ENCODE measurements at regions not wholly inside any gene's neighbourhood (a gene's known extent, or its start where the extent isn't known, plus 50 kb on each side); places are given as distances from the start of the nearest gene placed in this dataset.

DNA sequence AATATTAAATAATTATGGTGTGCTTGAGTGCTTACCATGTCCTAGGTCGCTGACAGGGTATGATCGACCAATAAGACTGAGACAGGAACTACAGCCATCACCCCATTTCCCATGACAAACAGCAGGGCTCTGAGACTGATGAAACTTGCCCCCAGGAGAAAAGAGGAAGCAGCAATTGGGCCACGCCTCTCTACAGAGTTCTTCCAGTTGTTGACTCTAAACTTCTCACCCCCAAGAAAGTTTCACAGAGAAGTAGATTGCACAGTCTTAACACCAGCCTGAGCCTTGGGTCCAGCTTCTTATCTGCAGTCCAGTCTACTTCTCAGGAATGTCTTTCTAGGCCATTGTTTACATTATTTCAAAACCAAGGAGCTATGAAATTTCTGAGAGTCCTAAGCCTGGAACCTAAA, 182.2 kb upstream of the ANKRD55 start (continued):
- TF ChIP-seq, protein P1, sequence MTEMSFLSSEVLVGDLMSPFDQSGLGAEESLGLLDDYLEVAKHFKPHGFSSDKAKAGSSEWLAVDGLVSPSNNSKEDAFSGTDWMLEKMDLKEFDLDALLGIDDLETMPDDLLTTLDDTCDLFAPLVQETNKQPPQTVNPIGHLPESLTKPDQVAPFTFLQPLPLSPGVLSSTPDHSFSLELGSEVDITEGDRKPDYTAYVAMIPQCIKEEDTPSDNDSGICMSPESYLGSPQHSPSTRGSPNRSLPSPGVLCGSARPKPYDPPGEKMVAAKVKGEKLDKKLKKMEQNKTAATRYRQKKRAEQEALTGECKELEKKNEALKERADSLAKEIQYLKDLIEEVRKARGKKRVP (CRISPR knock-in tag; IDR thresholded peaks at IDR 0.05) = peak; percentile 62
- TF ChIP-seq RBM15 (IDR thresholded peaks at IDR 0.05; ENCODE audit: insufficient read depth, low read length) (no peak), ZNF134 (CRISPR knock-in tag; conservative IDR thresholded peaks at IDR 0.05) (no peak), ZFP36 (IDR thresholded peaks at IDR 0.05; ENCODE audit: low read depth, low read length, partially characterized antibody) (no peak), POLR2H (tag; IDR thresholded peaks at IDR 0.05; ENCODE audit: low read depth) (peak; percentile 11; the same call in 1 of the 2 replicates), ARID1B (IDR thresholded peaks at IDR 0.05) (peak; percentile 84), SAFB (IDR thresholded peaks at IDR 0.05; ENCODE audit: borderline replicate concordance, low read depth, low read length) (no peak), ZNF764 (CRISPR knock-in tag; IDR thresholded peaks at IDR 0.05; ENCODE audit: low read depth) (no peak), SRSF7 (optimal IDR thresholded peaks at IDR 0.05; ENCODE audit: low read depth, low read length) (no peak), ZFX (CRISPR knock-in tag; IDR thresholded peaks at IDR 0.05) (0 out of 2 replicates have a peak, but pooled peaks have one; percentile 18), GATA2 (CRISPR knock-in tag; IDR thresholded peaks at IDR 0.05) (peak; percentile 61; the same call in 1 of the 2 replicates), U2AF2 (optimal IDR thresholded peaks at IDR 0.05; ENCODE audit: low read depth, low read length) (no peak), HLTF (IDR thresholded peaks at IDR 0.05) (no peak), POLR2AphosphoS5 (IDR thresholded peaks at IDR 0.05; ENCODE audit: control insufficient read depth, insufficient read depth, low read depth, low read length) (no peak), EP300 (IDR thresholded peaks at IDR 0.05; ENCODE audit: low read length) (peak; percentile 51), NR1H2 (CRISPR knock-in tag; IDR thresholded peaks at IDR 0.05) (no peak), MED1 (CRISPR knock-in tag; IDR thresholded peaks at IDR 0.05; ENCODE audit: borderline replicate concordance) (no peak), POLR2B (IDR thresholded peaks at IDR 0.05; ENCODE audit: low read depth, partially characterized antibody) (no peak), NUFIP1 (IDR thresholded peaks at IDR 0.05; ENCODE audit: partially characterized antibody) (no peak), BMI1 (IDR thresholded peaks at IDR 0.05; ENCODE audit: low read length) (no peak), JUND (IDR thresholded peaks at IDR 0.05; ENCODE audit: borderline replicate concordance, low read depth, low read length) (0 out of 2 replicates have a peak, but pooled peaks have one; percentile 18), JUND (tag; IDR thresholded peaks at IDR 0.05; ENCODE audit: borderline replicate concordance, low read depth, low read length) (peak; percentile 55; the same call in 1 of the 3 replicates), FOXA3 (CRISPR knock-in tag; conservative IDR thresholded peaks at IDR 0.05 in 1 of 2, IDR thresholded peaks at IDR 0.05 in 1 of 2) (peak; percentile 90 to 94), XRCC4 (IDR thresholded peaks at IDR 0.05; ENCODE audit: extremely low read depth, insufficient read depth, insufficient read length) (no peak), TRIM24 (IDR thresholded peaks at IDR 0.05) (peak in 1 of 2 experiments; percentile 58; a peak in 1 of 4 replicates), NR2F6 (CRISPR knock-in tag; IDR thresholded peaks at IDR 0.05) (no peak), MAFK (IDR thresholded peaks at IDR 0.05; ENCODE audit: low read length) (no peak; the same call in 1 of the 2 replicates)
- TF ChIP-seq, protein P2, sequence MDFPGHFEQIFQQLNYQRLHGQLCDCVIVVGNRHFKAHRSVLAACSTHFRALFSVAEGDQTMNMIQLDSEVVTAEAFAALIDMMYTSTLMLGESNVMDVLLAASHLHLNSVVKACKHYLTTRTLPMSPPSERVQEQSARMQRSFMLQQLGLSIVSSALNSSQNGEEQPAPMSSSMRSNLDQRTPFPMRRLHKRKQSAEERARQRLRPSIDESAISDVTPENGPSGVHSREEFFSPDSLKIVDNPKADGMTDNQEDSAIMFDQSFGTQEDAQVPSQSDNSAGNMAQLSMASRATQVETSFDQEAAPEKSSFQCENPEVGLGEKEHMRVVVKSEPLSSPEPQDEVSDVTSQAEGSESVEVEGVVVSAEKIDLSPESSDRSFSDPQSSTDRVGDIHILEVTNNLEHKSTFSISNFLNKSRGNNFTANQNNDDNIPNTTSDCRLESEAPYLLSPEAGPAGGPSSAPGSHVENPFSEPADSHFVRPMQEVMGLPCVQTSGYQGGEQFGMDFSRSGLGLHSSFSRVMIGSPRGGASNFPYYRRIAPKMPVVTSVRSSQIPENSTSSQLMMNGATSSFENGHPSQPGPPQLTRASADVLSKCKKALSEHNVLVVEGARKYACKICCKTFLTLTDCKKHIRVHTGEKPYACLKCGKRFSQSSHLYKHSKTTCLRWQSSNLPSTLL (IDR thresholded peaks at IDR 0.05) = no peak
- TF ChIP-seq, protein P3, sequence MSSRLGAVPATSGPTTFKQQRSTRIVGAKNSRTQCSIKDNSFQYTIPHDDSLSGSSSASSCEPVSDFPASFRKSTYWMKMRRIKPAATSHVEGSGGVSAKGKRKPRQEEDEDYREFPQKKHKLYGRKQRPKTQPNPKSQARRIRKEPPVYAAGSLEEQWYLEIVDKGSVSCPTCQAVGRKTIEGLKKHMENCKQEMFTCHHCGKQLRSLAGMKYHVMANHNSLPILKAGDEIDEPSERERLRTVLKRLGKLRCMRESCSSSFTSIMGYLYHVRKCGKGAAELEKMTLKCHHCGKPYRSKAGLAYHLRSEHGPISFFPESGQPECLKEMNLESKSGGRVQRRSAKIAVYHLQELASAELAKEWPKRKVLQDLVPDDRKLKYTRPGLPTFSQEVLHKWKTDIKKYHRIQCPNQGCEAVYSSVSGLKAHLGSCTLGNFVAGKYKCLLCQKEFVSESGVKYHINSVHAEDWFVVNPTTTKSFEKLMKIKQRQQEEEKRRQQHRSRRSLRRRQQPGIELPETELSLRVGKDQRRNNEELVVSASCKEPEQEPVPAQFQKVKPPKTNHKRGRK (tag; IDR thresholded peaks at IDR 0.05) = no peak

Measured in K562 (cell line).